Mesothelial cell of epicardium (in vitro differentiated cells): ENCODE measurements at regions not wholly inside any gene's neighbourhood (a gene's known extent, or its start where the extent isn't known, plus 50 kb on each side); places are given as distances from the start of the nearest gene placed in this dataset.
A peak's percentile ranks its signal among the peaks of the same experiment; 100 is the strongest.

Experiments used
- DNase-seq, 2 experiments: peaks; one replicate each; pipeline ENCODE4 v3.0.0; 2021; ENCODE audit warnings: low spot score in 2 of 2; ENCODE audit not compliant: unreplicated experiment in 2 of 2
- H3K27ac Mint-ChIP-seq: 2 replicates; pipeline ENCODE4 v1.8.0; 2021; ENCODE audit warnings: mixed read lengths
- H3K27me3 Mint-ChIP-seq: 2 replicates; pipeline ENCODE4 v1.8.0; 2021; ENCODE audit warnings: low read depth, mixed read lengths
- H3K36me3 Mint-ChIP-seq: 2 replicates; pipeline ENCODE4 v1.8.0; 2021; ENCODE audit warnings: mixed read lengths
- H3K4me1 Mint-ChIP-seq: 2 replicates; pipeline ENCODE4 v1.8.0; 2021; ENCODE audit warnings: mixed read lengths
- H3K4me3 Mint-ChIP-seq: 2 replicates; pipeline ENCODE4 v1.8.0; 2021; ENCODE audit warnings: mild to moderate bottlenecking, moderate library complexity, mixed read lengths
- H3K9me3 Mint-ChIP-seq: 2 replicates; pipeline ENCODE4 v1.8.0; 2021; ENCODE audit warnings: mixed read lengths
- CTCF ChIP-seq: fragments of 200-600 bp; sonication (generic); IDR thresholded peaks from one replicate; pipeline ENCODE4 v1.5.0; 2021; ENCODE audit warnings: antibody characterized with exemption; ENCODE audit not compliant: unreplicated experiment

DNA sequence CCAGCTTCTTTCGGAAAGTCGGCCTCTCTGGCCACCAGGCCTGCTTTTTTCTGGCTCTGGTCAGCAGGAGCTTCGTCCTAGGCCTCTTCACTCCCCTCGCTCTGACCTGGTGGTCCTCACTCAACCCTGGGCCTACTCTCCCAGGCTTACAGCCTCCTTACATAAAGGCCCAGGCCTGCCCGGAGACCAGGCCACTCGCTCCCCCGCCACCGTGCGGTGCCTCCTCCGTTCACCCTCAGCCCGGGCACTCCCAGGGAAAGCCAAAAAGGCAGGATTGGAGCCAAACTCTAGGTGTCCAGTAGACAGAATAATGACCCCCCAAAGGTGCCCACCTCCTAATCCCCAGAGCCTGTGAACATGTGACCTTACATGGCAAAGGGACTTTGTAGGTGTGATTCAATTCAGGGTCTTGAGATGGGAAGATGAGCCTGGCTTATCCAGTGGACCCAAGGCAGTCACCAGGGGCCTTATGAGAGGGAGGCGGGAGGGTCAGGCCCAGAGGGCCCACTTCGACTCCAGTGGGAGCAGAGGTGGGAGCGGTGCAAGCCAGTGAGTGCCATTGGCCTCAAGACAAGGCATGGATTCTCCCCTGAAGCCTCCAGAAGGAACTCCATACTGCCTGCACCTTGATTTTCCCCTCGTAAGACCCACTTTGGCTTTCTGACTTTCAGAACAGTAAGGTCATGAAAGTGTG lies 118.6 kb upstream of the PTPN1 start:
- no peak for DNase-seq
- Mint-ChIP-seq H3K27ac (no peak overlapping the region), H3K36me3 (no peaks in the 10 kb centered on the region), H3K9me3 (no peaks in the 10 kb centered on the region), H3K4me1 (peaks cover 14% of the 10 kb centered on the region), H3K4me3 (no peak overlapping the region), H3K27me3 (no peaks in the 10 kb centered on the region)
- TF ChIP-seq CTCF = no peak

- no peak for DNase-seq
- no peak for TF ChIP-seq CTCF
- H3K36me3 Mint-ChIP-seq = no peaks in the 10 kb centered on the region
- no peaks in the 10 kb centered on the region for H3K27me3 Mint-ChIP-seq
- H3K4me1 Mint-ChIP-seq = peaks cover 12% of the 10 kb centered on the region
- H3K9me3 Mint-ChIP-seq = no peaks in the 10 kb centered on the region
- no peak overlapping the region for H3K4me3 Mint-ChIP-seq
- H3K27ac Mint-ChIP-seq = peak overlapping the region; percentile 1
Observed at GRCh38 chr20:50392138-50392866, 117.9 kb upstream of the PTPN1 start.

GRCh38 chr20:50393242-50393641 lies 116.9 kb upstream of the PTPN1 start:
- Mint-ChIP-seq H3K36me3 (no peaks in the 10 kb centered on the region), H3K27me3 (no peaks in the 10 kb centered on the region), H3K27ac (no peak overlapping the region), H3K9me3 (no peaks in the 10 kb centered on the region), H3K4me3 (no peak overlapping the region), H3K4me1 (peaks cover 10% of the 10 kb centered on the region)
- no peak for TF ChIP-seq CTCF
- DNase-seq = no peak

DNA sequence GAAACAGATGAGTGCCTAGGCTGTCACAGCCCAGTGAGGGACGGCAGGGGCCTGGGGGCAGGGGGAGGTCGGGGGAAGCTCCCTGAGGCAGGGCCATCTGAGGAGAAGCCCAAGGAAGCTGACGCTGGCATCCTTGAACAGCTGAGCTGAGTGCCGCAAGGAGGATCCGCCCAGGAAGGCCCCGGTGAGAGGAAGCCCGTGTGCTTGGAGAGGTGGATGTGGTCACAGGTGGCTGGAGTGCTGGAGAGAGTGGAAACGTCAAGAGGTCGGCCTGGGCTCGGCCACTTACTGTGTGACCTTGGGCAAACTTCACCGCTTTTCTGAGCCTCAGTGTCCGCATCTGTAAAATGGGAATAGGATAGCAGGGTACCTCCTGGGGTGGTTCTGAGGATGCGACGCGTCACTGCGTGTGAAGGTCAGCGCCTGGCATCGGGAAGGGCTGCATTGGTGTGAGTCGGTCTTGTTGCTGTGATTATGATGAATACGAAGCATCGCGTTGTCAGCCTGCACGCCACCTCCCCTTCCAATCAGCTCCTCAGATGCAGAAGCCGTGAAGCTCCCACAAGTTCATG lies 116.1 kb upstream of the PTPN1 start:
- no peaks in the 10 kb centered on the region for H3K9me3 Mint-ChIP-seq
- no peak for TF ChIP-seq CTCF
- no peak for DNase-seq
- H3K4me1 Mint-ChIP-seq = peaks cover 5% of the 10 kb centered on the region
- H3K36me3 Mint-ChIP-seq = no peaks in the 10 kb centered on the region
- no peak overlapping the region for H3K4me3 Mint-ChIP-seq
- no peaks in the 10 kb centered on the region for H3K27me3 Mint-ChIP-seq
- H3K27ac Mint-ChIP-seq = no peak overlapping the region

DNA sequence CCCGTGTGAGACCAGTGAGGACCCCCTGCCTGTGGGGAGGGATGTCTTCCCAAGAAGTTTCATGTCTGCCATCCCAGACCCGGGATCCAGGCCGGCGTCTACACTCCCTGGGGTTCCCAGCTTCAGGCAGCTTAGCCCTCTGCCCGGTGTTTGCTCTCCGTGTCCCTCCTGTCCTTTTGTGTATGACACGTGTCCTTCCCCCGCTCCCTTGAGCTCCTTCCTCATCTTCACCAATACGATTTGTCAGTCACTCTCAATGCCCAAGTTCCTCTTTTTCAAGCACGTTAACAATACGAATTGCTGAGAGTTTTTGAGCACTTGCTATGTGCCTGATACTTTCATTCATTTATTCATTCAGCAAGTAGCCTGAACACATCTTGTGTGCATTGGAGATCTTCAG lies 115.6 kb upstream of the PTPN1 start:
- H3K27me3 Mint-ChIP-seq = no peaks in the 10 kb centered on the region
- no peaks in the 10 kb centered on the region for H3K9me3 Mint-ChIP-seq
- H3K36me3 Mint-ChIP-seq = no peaks in the 10 kb centered on the region
- H3K27ac Mint-ChIP-seq = no peak overlapping the region
- TF ChIP-seq CTCF = no peak
- no peak for DNase-seq
- peaks cover under 1% of the 10 kb centered on the region for H3K4me1 Mint-ChIP-seq
- H3K4me3 Mint-ChIP-seq = no peak overlapping the region
